IMR-90 (cell line): ENCODE measurements at regions not wholly inside any gene's neighbourhood (a gene's known extent, or its start where the extent isn't known, plus 50 kb on each side); places are given as distances from the start of the nearest gene placed in this dataset.

Source experiments
- ATAC-seq: fragments of 200-7000 bp; cut with Tn5 transposase; 2 replicates; pipeline ENCODE4 v1.9.1; 2020; ENCODE audit warnings: low read depth, mild to moderate bottlenecking, moderate library complexity
- BruUV-seq: library from RNA; stranded (reverse); fragments of 400-500 nt; replicated peaks from 2 replicates; lab custom pipeline; 2021; lab: Mats Ljungman, UMichigan
- CTCF ChIA-PET: fragments of 300-600 bp; formaldehyde crosslinking; extraction: SDS; loops from one replicate; lab custom pipeline; 2021; ENCODE audit warnings: antibody characterized with exemption; lab: Yijun Ruan, JAX
- POLR2A ChIA-PET: fragments of 300-600 bp; sonication (Branson Sonifier 250); formaldehyde crosslinking; loops from one replicate; lab custom pipeline; 2022; ENCODE audit warnings: antibody characterized with exemption; ENCODE audit not compliant: unreplicated experiment; lab: Charles Lee
- DNase-seq: peaks from one replicate; pipeline ENCODE4 v3.0.0; 2013
- H2AFZ ChIP-seq: replicated peaks from 2 replicates; pipeline ENCODE3; 2013; ENCODE audit warnings: low read length, mild to moderate bottlenecking; ENCODE audit not compliant: poor library complexity
- H2AK5ac ChIP-seq: 2 replicates; pipeline ENCODE4 v1.6.1; 2013; ENCODE audit warnings: low read depth, low read length, inconsistent platforms
- H2AK9ac ChIP-seq: replicated peaks from 2 replicates; pipeline ENCODE3; 2013; ENCODE audit warnings: mild to moderate bottlenecking, low read depth, low read length, moderate library complexity; ENCODE audit not compliant: poor library complexity
- H2BK120ac ChIP-seq: 2 replicates; pipeline ENCODE4 v1.6.1; 2013; ENCODE audit warnings: low read depth, low read length, inconsistent platforms
- H2BK15ac ChIP-seq: 3 replicates; pipeline ENCODE4 v1.6.1; 2013; ENCODE audit warnings: low read depth, low read length, inconsistent platforms
- H2BK20ac ChIP-seq: 2 replicates; pipeline ENCODE4 v1.6.1; 2013; ENCODE audit warnings: low read depth, mild to moderate bottlenecking, inconsistent platforms, low read length, moderate library complexity
- H2BK5ac ChIP-seq: 2 replicates; pipeline ENCODE4 v1.6.1; 2013; ENCODE audit warnings: mild to moderate bottlenecking, low read depth, low read length, inconsistent platforms; ENCODE audit not compliant: poor library complexity, severe bottlenecking
- H3K14ac ChIP-seq: replicated peaks from 2 replicates; pipeline ENCODE4 v1.6.1; 2013; ENCODE audit warnings: low read depth, low read length, inconsistent platforms
- H3K18ac ChIP-seq: 2 replicates; pipeline ENCODE4 v1.6.1; 2013; ENCODE audit warnings: low read depth, low read length, control low read depth
- H3K23ac ChIP-seq: 2 replicates; pipeline ENCODE4 v1.6.1; 2013; ENCODE audit warnings: low read depth, low read length, inconsistent platforms
- H3K27ac ChIP-seq: 2 replicates; pipeline ENCODE4 v1.5.1; 2013; ENCODE audit warnings: mild to moderate bottlenecking, control low read depth, low read length; ENCODE audit not compliant: insufficient read depth
- H3K27me3 ChIP-seq: 2 replicates; pipeline ENCODE4 v1.6.1; 2013; ENCODE audit warnings: low read length; ENCODE audit not compliant: control insufficient read depth, insufficient read depth
- H3K36me3 ChIP-seq: 2 replicates; pipeline ENCODE4 v1.6.1; 2013; ENCODE audit warnings: low read length, mixed read lengths; ENCODE audit not compliant: control insufficient read depth, insufficient read depth
- H3K4ac ChIP-seq: 2 replicates; pipeline ENCODE4 v1.6.1; 2013; ENCODE audit warnings: low read depth, low read length, inconsistent platforms
- H3K4me1 ChIP-seq: 2 replicates; pipeline ENCODE4 v1.6.1; 2013; ENCODE audit warnings: low read length, mixed read lengths; ENCODE audit not compliant: control insufficient read depth, insufficient read depth
- H3K4me2 ChIP-seq: 2 replicates; pipeline ENCODE4 v1.6.1; 2013; ENCODE audit warnings: low read depth, mild to moderate bottlenecking, control low read depth, low read length, moderate library complexity
- H3K4me3 ChIP-seq: 2 replicates; pipeline ENCODE4 v1.5.1; 2013; ENCODE audit warnings: low read depth, mild to moderate bottlenecking, control low read depth, low read length, moderate library complexity; ENCODE audit not compliant: insufficient read depth
- H3K56ac ChIP-seq: 2 replicates; pipeline ENCODE4 v1.6.1; 2013; ENCODE audit warnings: low read length, inconsistent platforms; ENCODE audit not compliant: insufficient read depth; ENCODE audit errors: extremely low read depth
- H3K79me1 ChIP-seq, 2 experiments: 2 replicates each; pipeline ENCODE4 v1.6.1; 2013; ENCODE audit warnings: low read length in 2 of 2, inconsistent platforms in 1 of 2, low read depth in 1 of 2
- H3K9ac ChIP-seq: 2 replicates; pipeline ENCODE4 v1.6.1; 2013; ENCODE audit warnings: low read depth, low read length, control low read depth
- H3K9me1 ChIP-seq: 2 replicates; pipeline ENCODE4 v1.6.1; 2013; ENCODE audit warnings: low read length, inconsistent platforms; ENCODE audit not compliant: insufficient read depth
- H3K9me3 ChIP-seq: 2 replicates; pipeline ENCODE4 v1.6.1; 2013; ENCODE audit warnings: low read length; ENCODE audit not compliant: control insufficient read depth, insufficient read depth
- H4K20me1 ChIP-seq: 2 replicates; pipeline ENCODE4 v1.6.1; 2013; ENCODE audit warnings: low read length, inconsistent platforms; ENCODE audit not compliant: insufficient read depth
- H4K5ac ChIP-seq: 2 replicates; pipeline ENCODE4 v1.6.1; 2013; ENCODE audit warnings: mild to moderate bottlenecking, low read depth, low read length, control low read depth
- H4K8ac ChIP-seq, 2 experiments: 2 replicates each; pipeline ENCODE4 v1.6.1; 2013; ENCODE audit warnings: low read depth in 2 of 2, low read length in 2 of 2, control low read depth in 1 of 2, inconsistent platforms in 1 of 2
- H4K91ac ChIP-seq: 2 replicates; pipeline ENCODE4 v1.6.1; 2013; ENCODE audit warnings: low read depth, low read length, inconsistent platforms; ENCODE audit not compliant: insufficient read depth
- CEBPB ChIP-seq: IDR thresholded peaks from 2 replicates; pipeline ENCODE4 v1.6.1; 2012; ENCODE audit warnings: low read depth, low read length, improper control_type of control experiment
- CHD1 ChIP-seq: IDR thresholded peaks from 2 replicates; pipeline ENCODE4 v1.6.1; 2012; ENCODE audit warnings: low read depth, low read length, improper control_type of control experiment
- MAFK ChIP-seq: IDR thresholded peaks from 2 replicates; pipeline ENCODE4 v1.6.1; 2012; ENCODE audit warnings: low read depth, low read length, improper control_type of control experiment
- MXI1 ChIP-seq: IDR thresholded peaks from 2 replicates; pipeline ENCODE4 v1.6.1; 2012; ENCODE audit warnings: low read depth, mild to moderate bottlenecking, low read length, moderate library complexity, borderline replicate concordance
- RAD21 ChIP-seq: IDR thresholded peaks from 2 replicates; pipeline ENCODE4 v1.6.1; 2012; ENCODE audit warnings: low read length, improper control_type of control experiment
- RCOR1 ChIP-seq: IDR thresholded peaks from 2 replicates; pipeline ENCODE4 v1.6.1; 2012; ENCODE audit warnings: mild to moderate bottlenecking, low read length, improper control_type of control experiment; ENCODE audit not compliant: insufficient replicate concordance
- SMC3 ChIP-seq: fragments of 150-350 bp; IDR thresholded peaks from 2 replicates; pipeline ENCODE4 v1.6.1; 2016; ENCODE audit warnings: low read depth, mild to moderate bottlenecking, antibody characterized with exemption, low read length, moderate library complexity
- WGBS, 2 experiments: methylation state at CpG; one replicate each; pipeline versions ENCODE4 v1.1.5 to v1.1.7; 2013; ENCODE audit warnings: missing lambda C conversion rate in 2 of 2; ENCODE audit not compliant: insufficient read length in 1 of 2; ENCODE audit errors: extremely low coverage in 2 of 2; 5-methylcytosine and 5-hydroxymethylcytosine counted together
- dilution Hi-C: fragments of 300-500 bp; cut with HindIII; formaldehyde crosslinking; loops from one replicate; pipeline ENCODE4 v1.14.3; 2018; ENCODE audit warnings: low sequenced_read_pairs; ENCODE audit not compliant: unreplicated experiment
- in situ Hi-C: fragments of 300-500 bp; cut with MboI; formaldehyde crosslinking; loops from 3 replicates; pipeline ENCODE4 v1.14.3; 2019; ENCODE audit warnings: low sequenced_read_pairs, inconsistent platforms, mixed read lengths
- intact Hi-C: fragments of 100-400 bp; cut with micrococcal nuclease; formaldehyde crosslinking; loops from 2 replicates; pipeline ENCODE4 v1.10.0; 2022
- TF ChIP-seq, protein P1 (sequence below): conservative IDR thresholded peaks from 2 replicates; pipeline ENCODE4 v1.5.1; 2012; ENCODE audit warnings: mild to moderate bottlenecking, low read depth, low read length, improper control_type of control experiment
- TF ChIP-seq, protein P2 (sequence below): fragments of 150-350 bp; IDR thresholded peaks from 2 replicates; pipeline ENCODE4 v1.6.1; 2016; ENCODE audit warnings: low read depth, mild to moderate bottlenecking, low read length, moderate library complexity, borderline replicate concordance

DNA sequence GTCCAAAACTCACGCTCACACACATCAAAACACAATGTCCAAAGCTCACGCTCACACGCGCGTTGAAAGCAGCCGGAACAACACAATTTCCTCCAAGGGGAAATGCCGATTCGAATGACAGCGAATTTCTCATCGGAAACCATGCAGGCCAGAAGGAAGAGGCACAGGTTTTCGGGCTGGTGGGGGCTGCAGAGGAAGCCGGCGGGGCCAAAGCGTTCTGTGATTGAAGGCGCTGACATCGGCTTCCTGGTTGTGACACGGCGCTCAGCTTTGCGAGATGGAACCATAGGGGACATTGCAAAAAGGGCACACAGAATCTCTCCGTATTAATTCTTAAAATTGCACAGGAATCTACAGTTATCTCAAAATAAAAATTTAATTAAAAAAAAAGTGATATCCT, 61.3 kb downstream of the FOXL3 start:
- 69% methylated on average over 7 of the region's 20 CpGs; no CpG with 5 or more reads in 1 of the 2 experiments for WGBS, 2 experiments
- Histone ChIP-seq H4K5ac (no peak overlapping the region), H3K9ac (no peak overlapping the region), H3K4me2 (no peak overlapping the region), H3K4ac (no peak overlapping the region), H3K56ac (no peak overlapping the region), H2BK120ac (no peak overlapping the region), H2BK20ac (no peak overlapping the region), H3K27me3 (peaks cover 7% of the 10 kb centered on the region; the same call in 1 of the 2 replicates), H2AK5ac (no peak overlapping the region), H4K8ac (no peak overlapping the region), H3K36me3 (no peaks in the 10 kb centered on the region), H2BK15ac (no peak overlapping the region), H3K79me1 (no peaks in the 10 kb centered on the region), H3K9me1 (no peaks in the 10 kb centered on the region), H2AFZ (no peak overlapping the region), H3K23ac (no peak overlapping the region), H2BK5ac (no peak overlapping the region), H2AK9ac (no peak overlapping the region), H4K20me1 (no peaks in the 10 kb centered on the region), H3K4me3 (no peak overlapping the region), H3K18ac (no peak overlapping the region), H3K14ac (no peak overlapping the region), H3K27ac (no peak overlapping the region), H3K4me1 (no peaks in the 10 kb centered on the region), H3K9me3 (peaks cover 16% of the 10 kb centered on the region; the same call in 1 of the 2 replicates), H4K91ac (no peak overlapping the region)
- intact Hi-C loops (no loop called here), dilution Hi-C loops (no loop called here), in situ Hi-C loops (no loop called here)
- ATAC-seq (no peak), DNase-seq (no peak)
- ChIA-PET POLR2A (no interaction called here), CTCF (interaction anchor here (0.6 kb wide), 1 partner anchor 343 kb away, joined by 8 read pairs; no protein-coding TSS in a partner anchor)
- BruUV-seq, result no TSS peak
- TF ChIP-seq RAD21 (no peak), MAFK (no peak), CHD1 (no peak), RCOR1 (no peak), SMC3 (no peak), CEBPB (no peak), MXI1 (no peak)
- TF ChIP-seq, protein P1, sequence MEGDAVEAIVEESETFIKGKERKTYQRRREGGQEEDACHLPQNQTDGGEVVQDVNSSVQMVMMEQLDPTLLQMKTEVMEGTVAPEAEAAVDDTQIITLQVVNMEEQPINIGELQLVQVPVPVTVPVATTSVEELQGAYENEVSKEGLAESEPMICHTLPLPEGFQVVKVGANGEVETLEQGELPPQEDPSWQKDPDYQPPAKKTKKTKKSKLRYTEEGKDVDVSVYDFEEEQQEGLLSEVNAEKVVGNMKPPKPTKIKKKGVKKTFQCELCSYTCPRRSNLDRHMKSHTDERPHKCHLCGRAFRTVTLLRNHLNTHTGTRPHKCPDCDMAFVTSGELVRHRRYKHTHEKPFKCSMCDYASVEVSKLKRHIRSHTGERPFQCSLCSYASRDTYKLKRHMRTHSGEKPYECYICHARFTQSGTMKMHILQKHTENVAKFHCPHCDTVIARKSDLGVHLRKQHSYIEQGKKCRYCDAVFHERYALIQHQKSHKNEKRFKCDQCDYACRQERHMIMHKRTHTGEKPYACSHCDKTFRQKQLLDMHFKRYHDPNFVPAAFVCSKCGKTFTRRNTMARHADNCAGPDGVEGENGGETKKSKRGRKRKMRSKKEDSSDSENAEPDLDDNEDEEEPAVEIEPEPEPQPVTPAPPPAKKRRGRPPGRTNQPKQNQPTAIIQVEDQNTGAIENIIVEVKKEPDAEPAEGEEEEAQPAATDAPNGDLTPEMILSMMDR, result no peak
- TF ChIP-seq, protein P2, sequence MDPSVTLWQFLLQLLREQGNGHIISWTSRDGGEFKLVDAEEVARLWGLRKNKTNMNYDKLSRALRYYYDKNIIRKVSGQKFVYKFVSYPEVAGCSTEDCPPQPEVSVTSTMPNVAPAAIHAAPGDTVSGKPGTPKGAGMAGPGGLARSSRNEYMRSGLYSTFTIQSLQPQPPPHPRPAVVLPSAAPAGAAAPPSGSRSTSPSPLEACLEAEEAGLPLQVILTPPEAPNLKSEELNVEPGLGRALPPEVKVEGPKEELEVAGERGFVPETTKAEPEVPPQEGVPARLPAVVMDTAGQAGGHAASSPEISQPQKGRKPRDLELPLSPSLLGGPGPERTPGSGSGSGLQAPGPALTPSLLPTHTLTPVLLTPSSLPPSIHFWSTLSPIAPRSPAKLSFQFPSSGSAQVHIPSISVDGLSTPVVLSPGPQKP, result no peak
